ENCODE measurements at regions not wholly inside any gene's neighbourhood (a gene's known extent, or its start where the extent isn't known, plus 50 kb on each side); places are given as distances from the start of the nearest gene placed in this dataset.

- TF ChIP-seq ZFP36 (IDR thresholded peaks at IDR 0.05; ENCODE audit: low read depth, low read length, partially characterized antibody): no peak
Measured at GRCh38 chr13:88104576-88104975, 433.4 kb downstream of the SLITRK5 start (continued).

GRCh38 chr13:88107570-88107969 is 436.4 kb downstream of the SLITRK5 start:
- ChIA-PET POLR2A (no interaction called here), CTCF (ENCODE audit: low intra/inter-chr PET ratio) (no interaction called here)
- intact Hi-C loops (cut with micrococcal nuclease): no loop called here
- 3% methylated on average over 6 of the region's 6 CpGs for WGBS (ENCODE audit: insufficient coverage, low coverage, missing lambda C conversion rate)
- in situ Hi-C loops (cut with MboI): no loop called here
- H3K4me2 ChIP-seq (ENCODE audit: insufficient read depth, low read length): no peak overlapping the region
- no peaks in the 10 kb centered on the region for H3K36me3 ChIP-seq (ENCODE audit: control insufficient read depth, insufficient read depth, low read length)
- H3K27me3 ChIP-seq (ENCODE audit: control insufficient read depth in 2 of 2, insufficient read depth in 2 of 2, low read length in 2 of 2): no peaks in the 10 kb centered on the region
- no peaks in the 10 kb centered on the region for H3K4me1 ChIP-seq (replicated peaks in 1 of 2; ENCODE audit: control insufficient read depth in 2 of 2, insufficient read depth in 2 of 2, low read length in 2 of 2)
- H3K9me3 ChIP-seq (replicated peaks; ENCODE audit: control insufficient read depth, insufficient read depth, low read depth, low read length): no peaks in the 10 kb centered on the region
- H3K9me1 ChIP-seq (ENCODE audit: control insufficient read depth, insufficient read depth, low read length): no peaks in the 10 kb centered on the region
- H4K20me1 ChIP-seq (replicated peaks; ENCODE audit: control insufficient read depth, insufficient read depth, low read length): no peaks in the 10 kb centered on the region
- H3K9ac ChIP-seq (ENCODE audit: insufficient read depth in 1 of 2, low read depth in 2 of 2, low read length in 2 of 2): no peak overlapping the region
- H2AFZ ChIP-seq (ENCODE audit: low read depth, low read length): no peak overlapping the region
- ATAC-seq: no peak
- no TSS peak for BruUV-seq (replicated peaks)
- DNase-seq (ENCODE audit: extremely low read depth in 1 of 4, low spot score in 3 of 4): no peak
- no peaks in the 10 kb centered on the region for H3K79me2 ChIP-seq (ENCODE audit: control insufficient read depth, insufficient read depth, low read length)
- no peak for TF ChIP-seq MXD1 (CRISPR knock-in tag; IDR thresholded peaks at IDR 0.05; ENCODE audit: borderline replicate concordance, poor library complexity, severe bottlenecking)
- no peak for TF ChIP-seq ZNF354B (CRISPR knock-in tag; IDR thresholded peaks at IDR 0.05)
- no peak for TF ChIP-seq SMAD3 (CRISPR knock-in tag; conservative IDR thresholded peaks at IDR 0.05)
- TF ChIP-seq CSDE1 (IDR thresholded peaks at IDR 0.05): no peak
- TF ChIP-seq POLR2G (IDR thresholded peaks at IDR 0.05; ENCODE audit: low read depth, low read length): no peak
- no peak for TF ChIP-seq DMBX1 (CRISPR knock-in tag; IDR thresholded peaks at IDR 0.05; ENCODE audit: borderline replicate concordance)
- TF ChIP-seq CHCHD3 (CRISPR knock-in tag; IDR thresholded peaks at IDR 0.05): no peak
- TF ChIP-seq ZNF395 (CRISPR knock-in tag; IDR thresholded peaks at IDR 0.05): no peak
- no peak for TF ChIP-seq MCM7 (IDR thresholded peaks at IDR 0.05)
- no peak for TF ChIP-seq THRB (CRISPR knock-in tag; conservative IDR thresholded peaks at IDR 0.05)
- TF ChIP-seq AFF4 (CRISPR knock-in tag; IDR thresholded peaks at IDR 0.05): no peak
- no peak for TF ChIP-seq ZNF764 (CRISPR knock-in tag; IDR thresholded peaks at IDR 0.05; ENCODE audit: low read depth)
- no peak overlapping the region for H3K4me3 ChIP-seq
- no peak for FAIRE-seq
- no peak overlapping the region for H3K27ac ChIP-seq (ENCODE audit: extremely low read depth, low read depth, low read length)

Measured in K562 (cell line).